Mammary epithelial cell (primary cell): ENCODE measurements at regions not wholly inside any gene's neighbourhood (a gene's known extent, or its start where the extent isn't known, plus 50 kb on each side); places are given as distances from the start of the nearest gene placed in this dataset.
"Not testable (repeated sequence)": the region's sequence is repeated elsewhere in the genome, so short reads cannot be mapped to it uniquely, and the experiment has no call there.

Experiments used
- EZH2 ChIP-seq: IDR thresholded peaks from 2 replicates; pipeline ENCODE4 v1.6.1; 2012; ENCODE audit warnings: low read length, inconsistent platforms, borderline replicate concordance
- TF ChIP-seq, protein P1 (sequence below), 2 donors: IDR thresholded peaks in 1 of 2; conservative IDR thresholded peaks in 1 of 2; 2 replicates each; pipeline ENCODE4 v1.5.1; 2011 to 2012; ENCODE audit warnings: inconsistent platforms in 2 of 2, low read length in 2 of 2, mild to moderate bottlenecking in 2 of 2, control low read depth in 1 of 2, low read depth in 1 of 2; ENCODE audit not compliant: insufficient read depth in 1 of 2; ENCODE audit errors: extremely low read depth in 1 of 2

DNA sequence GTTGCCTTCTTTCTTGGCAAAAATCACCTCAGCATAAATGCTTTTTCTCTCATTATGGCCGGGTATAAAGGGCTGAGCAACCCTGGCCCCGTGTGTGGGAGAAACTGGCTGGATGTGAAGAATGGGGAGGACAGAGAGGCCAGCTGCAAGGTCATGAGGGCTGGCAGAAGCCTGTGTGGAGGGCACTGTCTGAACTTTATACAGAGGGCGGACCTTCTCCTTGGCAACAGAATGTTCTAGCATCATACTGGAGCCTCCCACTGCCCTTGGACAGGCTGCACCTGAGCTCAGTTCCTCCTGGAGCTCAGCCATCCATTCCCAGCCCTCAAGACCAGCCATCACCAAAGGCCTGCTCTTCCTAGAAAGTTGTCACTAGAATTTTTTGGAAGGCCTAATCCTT, 4496.2 kb upstream of the TPTE start:
- not testable (repeated sequence) for TF ChIP-seq EZH2
- TF ChIP-seq, protein P1, sequence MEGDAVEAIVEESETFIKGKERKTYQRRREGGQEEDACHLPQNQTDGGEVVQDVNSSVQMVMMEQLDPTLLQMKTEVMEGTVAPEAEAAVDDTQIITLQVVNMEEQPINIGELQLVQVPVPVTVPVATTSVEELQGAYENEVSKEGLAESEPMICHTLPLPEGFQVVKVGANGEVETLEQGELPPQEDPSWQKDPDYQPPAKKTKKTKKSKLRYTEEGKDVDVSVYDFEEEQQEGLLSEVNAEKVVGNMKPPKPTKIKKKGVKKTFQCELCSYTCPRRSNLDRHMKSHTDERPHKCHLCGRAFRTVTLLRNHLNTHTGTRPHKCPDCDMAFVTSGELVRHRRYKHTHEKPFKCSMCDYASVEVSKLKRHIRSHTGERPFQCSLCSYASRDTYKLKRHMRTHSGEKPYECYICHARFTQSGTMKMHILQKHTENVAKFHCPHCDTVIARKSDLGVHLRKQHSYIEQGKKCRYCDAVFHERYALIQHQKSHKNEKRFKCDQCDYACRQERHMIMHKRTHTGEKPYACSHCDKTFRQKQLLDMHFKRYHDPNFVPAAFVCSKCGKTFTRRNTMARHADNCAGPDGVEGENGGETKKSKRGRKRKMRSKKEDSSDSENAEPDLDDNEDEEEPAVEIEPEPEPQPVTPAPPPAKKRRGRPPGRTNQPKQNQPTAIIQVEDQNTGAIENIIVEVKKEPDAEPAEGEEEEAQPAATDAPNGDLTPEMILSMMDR (conservative IDR thresholded peaks at IDR 0.05 in 1 of 2, IDR thresholded peaks at IDR 0.05 in 1 of 2; ENCODE audit: extremely low read depth in 1 of 2, insufficient read depth in 1 of 2, low read depth in 1 of 2, low read length in 2 of 2) = not testable (repeated sequence)
